ENCODE measurements at regions not wholly inside any gene's neighbourhood (a gene's known extent, or its start where the extent isn't known, plus 50 kb on each side); places are given as distances from the start of the nearest gene placed in this dataset.

GRCh38 chr12:61357496-61357895, 902.7 kb upstream of the USP15 start:
- DNase-seq = no peak

- no peak for DNase-seq
These were observed 898.2 kb upstream of the USP15 start for GRCh38 chr12:61362037-61362436.

GRCh38 chr12:61365001-61365400, 895.2 kb upstream of the USP15 start:
- DNase-seq = no peak

GRCh38 chr12:61367281-61367785, 892.9 kb upstream of the USP15 start:
- no peak for DNase-seq

GRCh38 chr12:61369241-61369910, 890.8 kb upstream of the USP15 start:
- DNase-seq = no peak

GRCh38 chr12:61384511-61384910, 875.7 kb upstream of the USP15 start:
- DNase-seq = no peak

- no peak for DNase-seq
These were observed 874.4 kb upstream of the USP15 start for GRCh38 chr12:61385771-61386170.

GRCh38 chr12:61397668-61398067, 862.5 kb upstream of the USP15 start:
- DNase-seq = no peak

- no peak for DNase-seq
These were observed 848.0 kb upstream of the USP15 start for GRCh38 chr12:61412201-61412600.

GRCh38 chr12:61414470-61414869, 845.7 kb upstream of the USP15 start:
- no peak for DNase-seq

- no peak for DNase-seq
These were observed 837.4 kb upstream of the USP15 start for GRCh38 chr12:61422786-61423185.

GRCh38 chr12:61452076-61452475, 808.1 kb upstream of the USP15 start:
- DNase-seq = no peak

- no peak for DNase-seq
These were observed 772.5 kb upstream of the USP15 start for GRCh38 chr12:61487728-61488127.

- DNase-seq = no peak
These were observed 769.4 kb upstream of the USP15 start for GRCh38 chr12:61490526-61491498.

GRCh38 chr12:61502179-61502578, 758.0 kb upstream of the USP15 start:
- no peak for DNase-seq

- no peak for DNase-seq
These were observed 755.7 kb upstream of the USP15 start for GRCh38 chr12:61504396-61505080.

- DNase-seq = no peak
These were observed 746.7 kb upstream of the USP15 start for GRCh38 chr12:61513499-61513898.

- no peak for DNase-seq
These were observed 746.2 kb upstream of the USP15 start for GRCh38 chr12:61514016-61514415.

- DNase-seq = no peak
These were observed 738.9 kb upstream of the USP15 start for GRCh38 chr12:61521258-61521657.

GRCh38 chr12:61523276-61523992, 736.8 kb upstream of the USP15 start:
- DNase-seq = no peak

GRCh38 chr12:61524851-61525250, 735.4 kb upstream of the USP15 start:
- DNase-seq = no peak

- no peak for DNase-seq
These were observed 734.9 kb upstream of the USP15 start for GRCh38 chr12:61525331-61525730.

GRCh38 chr12:61530456-61530855, 729.7 kb upstream of the USP15 start:
- no peak for DNase-seq
